PC-3 (cell line): ENCODE measurements at regions not wholly inside any gene's neighbourhood (a gene's known extent, or its start where the extent isn't known, plus 50 kb on each side); places are given as distances from the start of the nearest gene placed in this dataset.

Experiments
- ATAC-seq: fragments of 200-7000 bp; cut with Tn5 transposase; 2 replicates; pipeline ENCODE4 v1.9.1; 2020; ENCODE audit warnings: mild to moderate bottlenecking, moderate library complexity
- BruUV-seq: library from RNA; stranded (reverse); fragments of 400-500 nt; replicated peaks from 2 replicates; lab custom pipeline; 2021; lab: Mats Ljungman, UMichigan
- CTCF ChIA-PET: fragments of 300-600 bp; sonication (Branson Sonifier 250); formaldehyde crosslinking; loops from one replicate; lab custom pipeline; 2022; ENCODE audit warnings: antibody characterized with exemption; lab: Charles Lee
- POLR2A ChIA-PET: fragments of 300-600 bp; sonication (Branson Sonifier 250); formaldehyde crosslinking; loops from one replicate; lab custom pipeline; 2022; ENCODE audit warnings: antibody characterized with exemption; ENCODE audit not compliant: unreplicated experiment; lab: Charles Lee
- DNase-seq: peaks from one replicate; pipeline ENCODE4 v3.0.0-alpha.2; 2015
- H2AFZ ChIP-seq: fragments of 300-600 bp; sonication (generic); 2 replicates; pipeline ENCODE4 v1.6.0; 2016; ENCODE audit warnings: antibody characterized with exemption, low read length
- H3F3A ChIP-seq: fragments of 300-600 bp; sonication (generic); one replicate; pipeline ENCODE4 v1.6.0; 2017; ENCODE audit warnings: antibody characterized with exemption, low read length, control low read depth, mild to moderate bottlenecking; ENCODE audit not compliant: unreplicated experiment
- H3K27ac ChIP-seq: fragments of 300-600 bp; sonication (generic); 2 replicates; pipeline ENCODE4 v1.5.1; 2016; ENCODE audit warnings: mild to moderate bottlenecking, low read length
- H3K27me3 ChIP-seq: fragments of 300-600 bp; sonication (generic); 2 replicates; pipeline ENCODE4 v1.6.1; 2016; ENCODE audit warnings: low read length, mixed read lengths
- H3K36me3 ChIP-seq: fragments of 300-600 bp; sonication (generic); 2 replicates; pipeline ENCODE4 v1.6.1; 2016; ENCODE audit warnings: low read depth, mixed run types, low read length, mixed read lengths
- H3K4me1 ChIP-seq: fragments of 300-600 bp; sonication (generic); 2 replicates; pipeline ENCODE4 v1.5.1; 2016; ENCODE audit warnings: low read length; ENCODE audit not compliant: insufficient read depth
- H3K4me2 ChIP-seq: fragments of 300-600 bp; sonication (generic); 2 replicates; pipeline ENCODE4 v1.6.0; 2016; ENCODE audit warnings: low read length
- H3K4me3 ChIP-seq: fragments of 300-600 bp; sonication (generic); 2 replicates; pipeline ENCODE4 v1.5.1; 2016; ENCODE audit warnings: mild to moderate bottlenecking, low read length, mixed read lengths
- H3K79me2 ChIP-seq: fragments of 300-600 bp; sonication (generic); 2 replicates; pipeline ENCODE4 v1.6.1; 2017; ENCODE audit warnings: low read length, mixed read lengths
- H3K9ac ChIP-seq: fragments of 300-600 bp; sonication (generic); 2 replicates; pipeline ENCODE4 v1.6.0; 2016; ENCODE audit warnings: mild to moderate bottlenecking, low read length
- H3K9me2 ChIP-seq: fragments of 300-600 bp; sonication (generic); replicated peaks from 2 replicates; pipeline ENCODE4 v1.6.1; 2016; ENCODE audit warnings: mixed run types, low read length, mixed read lengths
- H3K9me3 ChIP-seq: fragments of 300-600 bp; sonication (generic); 2 replicates; pipeline ENCODE4 v1.6.1; 2016; ENCODE audit warnings: low read length, mixed read lengths
- H4K20me1 ChIP-seq: fragments of 300-600 bp; sonication (generic); 2 replicates; pipeline ENCODE4 v1.6.1; 2016; ENCODE audit warnings: low read length, mixed read lengths
- EZH2 ChIP-seq: fragments of 300-600 bp; sonication (generic); IDR thresholded peaks from one replicate; pipeline ENCODE4 v1.6.1; 2017; ENCODE audit warnings: antibody characterized with exemption, mild to moderate bottlenecking, low read length; ENCODE audit not compliant: unreplicated experiment
- EZH2phosphoT487 ChIP-seq: fragments of 300-600 bp; sonication (generic); IDR thresholded peaks from 2 replicates; pipeline ENCODE4 v1.6.1; 2018; ENCODE audit warnings: mild to moderate bottlenecking, antibody characterized with exemption, low read length, borderline replicate concordance
- intact Hi-C: fragments of 100-400 bp; cut with micrococcal nuclease; formaldehyde crosslinking; loops from 2 replicates; pipeline ENCODE4 v1.9.0; 2023
- TF ChIP-seq, protein P1 (sequence below): fragments of 300-600 bp; sonication (generic); conservative IDR thresholded peaks from 2 replicates; pipeline ENCODE4 v1.5.1; 2017; ENCODE audit warnings: antibody characterized with exemption, low read depth, mild to moderate bottlenecking, low read length

DNA sequence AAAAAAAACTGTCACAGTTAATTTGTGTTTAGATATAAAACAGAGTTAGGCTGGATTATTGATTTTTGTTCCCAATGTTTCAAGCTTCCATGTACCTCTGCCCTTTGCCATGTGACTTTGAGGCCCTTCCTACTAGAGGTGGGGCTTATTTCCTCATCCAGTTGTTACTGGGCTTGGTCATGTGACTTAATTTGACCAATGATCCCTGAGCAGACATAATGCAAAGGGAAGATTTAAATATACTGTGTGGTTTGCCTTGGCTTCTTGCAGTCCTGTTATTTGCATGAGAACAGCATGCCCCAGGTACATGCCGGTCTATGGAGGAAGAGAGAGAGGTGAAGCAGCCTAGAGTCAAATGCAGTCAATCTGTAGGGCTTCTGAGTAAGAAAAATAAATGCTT is 347.0 kb downstream of the MIAT start:
- DNase-seq (no peak), ATAC-seq (no peak)
- ChIA-PET POLR2A (no interaction called here), CTCF (no interaction called here)
- H3K9ac ChIP-seq, result no peak overlapping the region
- H3K4me3 ChIP-seq, result no peak overlapping the region
- TF ChIP-seq EZH2, result no peak
- TF ChIP-seq EZH2phosphoT487, result no peak
- TF ChIP-seq, protein P1, sequence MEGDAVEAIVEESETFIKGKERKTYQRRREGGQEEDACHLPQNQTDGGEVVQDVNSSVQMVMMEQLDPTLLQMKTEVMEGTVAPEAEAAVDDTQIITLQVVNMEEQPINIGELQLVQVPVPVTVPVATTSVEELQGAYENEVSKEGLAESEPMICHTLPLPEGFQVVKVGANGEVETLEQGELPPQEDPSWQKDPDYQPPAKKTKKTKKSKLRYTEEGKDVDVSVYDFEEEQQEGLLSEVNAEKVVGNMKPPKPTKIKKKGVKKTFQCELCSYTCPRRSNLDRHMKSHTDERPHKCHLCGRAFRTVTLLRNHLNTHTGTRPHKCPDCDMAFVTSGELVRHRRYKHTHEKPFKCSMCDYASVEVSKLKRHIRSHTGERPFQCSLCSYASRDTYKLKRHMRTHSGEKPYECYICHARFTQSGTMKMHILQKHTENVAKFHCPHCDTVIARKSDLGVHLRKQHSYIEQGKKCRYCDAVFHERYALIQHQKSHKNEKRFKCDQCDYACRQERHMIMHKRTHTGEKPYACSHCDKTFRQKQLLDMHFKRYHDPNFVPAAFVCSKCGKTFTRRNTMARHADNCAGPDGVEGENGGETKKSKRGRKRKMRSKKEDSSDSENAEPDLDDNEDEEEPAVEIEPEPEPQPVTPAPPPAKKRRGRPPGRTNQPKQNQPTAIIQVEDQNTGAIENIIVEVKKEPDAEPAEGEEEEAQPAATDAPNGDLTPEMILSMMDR, result no peak
- intact Hi-C loops, result no loop called here
- no peaks in the 10 kb centered on the region for H3K9me2 ChIP-seq
- no peak overlapping the region for H3K4me2 ChIP-seq
- no peaks in the 10 kb centered on the region for H3K9me3 ChIP-seq
- no TSS peak for BruUV-seq
- H3K27me3 ChIP-seq, result no peaks in the 10 kb centered on the region; the same call in 1 of the 2 replicates
- H4K20me1 ChIP-seq, result no peaks in the 10 kb centered on the region
- no peaks in the 10 kb centered on the region for H3K36me3 ChIP-seq
- no peaks in the 10 kb centered on the region for H3K4me1 ChIP-seq
- H3F3A ChIP-seq, result no peaks in the 10 kb centered on the region
- H3K79me2 ChIP-seq, result no peaks in the 10 kb centered on the region
- no peak overlapping the region for H2AFZ ChIP-seq
- H3K27ac ChIP-seq, result no peak overlapping the region

DNA sequence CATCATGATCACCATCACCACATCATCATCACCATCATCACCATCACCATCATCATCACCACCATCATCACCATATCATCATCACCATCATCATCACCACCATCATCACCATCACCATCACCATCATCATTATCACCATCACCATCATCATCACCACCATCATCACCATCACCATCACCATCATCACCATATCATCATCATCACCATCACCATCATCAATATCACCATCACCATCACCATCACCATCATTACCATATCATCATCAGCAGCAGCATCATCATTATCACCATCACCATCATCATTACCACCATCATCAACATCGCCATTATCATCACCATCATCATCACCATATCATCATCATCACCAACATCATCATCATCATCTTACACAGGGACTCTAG is 351.1 kb downstream of the MIAT start:
- Histone ChIP-seq H3F3A (no peaks in the 10 kb centered on the region), H3K36me3 (no peaks in the 10 kb centered on the region), H2AFZ (no peak overlapping the region), H3K9me2 (no peaks in the 10 kb centered on the region), H3K4me2 (no peak overlapping the region), H3K27ac (no peak overlapping the region), H3K27me3 (no peaks in the 10 kb centered on the region), H3K9me3 (no peaks in the 10 kb centered on the region), H3K4me3 (no peak overlapping the region), H3K79me2 (no peaks in the 10 kb centered on the region), H4K20me1 (no peaks in the 10 kb centered on the region), H3K9ac (no peak overlapping the region), H3K4me1 (no peaks in the 10 kb centered on the region)
- ChIA-PET CTCF (no interaction called here), POLR2A (no interaction called here)
- intact Hi-C loops, result no loop called here
- ATAC-seq, result no peak
- TF ChIP-seq EZH2 (no peak), EZH2phosphoT487 (no peak)
- TF ChIP-seq, protein P1, result no peak
- BruUV-seq, result no TSS peak
- no peak for DNase-seq

DNA sequence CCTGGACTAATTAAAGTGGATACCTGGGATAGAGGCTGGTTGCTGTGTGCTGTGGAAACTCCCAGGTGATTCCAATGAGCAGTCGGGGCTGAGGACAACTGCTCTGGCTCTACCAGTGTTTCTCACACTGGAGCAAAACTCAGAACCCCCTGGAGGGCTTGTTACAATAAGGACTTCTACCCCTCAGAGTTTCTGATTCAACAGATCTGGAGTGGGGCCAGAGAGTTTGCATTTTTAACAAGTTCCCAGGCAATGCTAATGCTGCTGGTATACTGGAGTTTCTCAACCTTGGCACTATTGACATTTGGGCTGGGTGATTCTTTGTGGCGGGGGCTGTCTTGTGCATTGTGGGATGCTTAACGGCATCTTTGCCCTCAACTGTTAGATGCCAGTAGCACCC is 353.7 kb downstream of the MIAT start:
- Histone ChIP-seq H3K9me3 (no peaks in the 10 kb centered on the region), H4K20me1 (no peaks in the 10 kb centered on the region), H3K4me2 (no peak overlapping the region), H3K9ac (no peak overlapping the region), H3K9me2 (no peaks in the 10 kb centered on the region), H3K4me3 (no peak overlapping the region), H2AFZ (no peak overlapping the region), H3K27ac (no peak overlapping the region), H3K36me3 (no peaks in the 10 kb centered on the region), H3K79me2 (no peaks in the 10 kb centered on the region), H3K4me1 (no peaks in the 10 kb centered on the region), H3F3A (no peaks in the 10 kb centered on the region), H3K27me3 (no peaks in the 10 kb centered on the region)
- POLR2A ChIA-PET, result no interaction called here
- no peak for DNase-seq
- no peak for ATAC-seq
- no peak for TF ChIP-seq EZH2phosphoT487
- no peak for TF ChIP-seq EZH2
- TF ChIP-seq, protein P1, result no peak
- BruUV-seq, result no TSS peak
- CTCF ChIA-PET, result no interaction called here
- intact Hi-C loops, result no loop called here
